ENCODE measurements at regions not wholly inside any gene's neighbourhood (a gene's known extent, or its start where the extent isn't known, plus 50 kb on each side); places are given as distances from the start of the nearest gene placed in this dataset.

GRCh38 chr16:87185983-87186382 is 131.2 kb downstream of the C16orf95 start:
- no peak for TF ChIP-seq POLR2A (IDR thresholded peaks at IDR 0.05; ENCODE audit: low read length)
- TF ChIP-seq GATA1 (IDR thresholded peaks at IDR 0.05; ENCODE audit: low read depth, low read length): no peak

All from erythroblast (primary cell).